Trophoblast cell (in vitro differentiated cells and primary cell): ENCODE measurements at regions not wholly inside any gene's neighbourhood (a gene's known extent, or its start where the extent isn't known, plus 50 kb on each side); places are given as distances from the start of the nearest gene placed in this dataset.

Experiments used
- DNase-seq, 2 donors: peaks; one replicate each; pipeline ENCODE4 v3.0.0-alpha.2; 2016
- H2AFZ ChIP-seq: 2 replicates; pipeline ENCODE4 v1.6.1; 2013; ENCODE audit warnings: low read length, moderate library complexity, mild to moderate bottlenecking; ENCODE audit not compliant: insufficient read depth, poor library complexity
- H2AK5ac ChIP-seq: 2 replicates; pipeline ENCODE4 v1.6.1; 2013; ENCODE audit warnings: mild to moderate bottlenecking, low read length
- H2BK120ac ChIP-seq: 2 replicates; pipeline ENCODE4 v1.6.1; 2013; ENCODE audit warnings: low read length, mild to moderate bottlenecking, moderate library complexity; ENCODE audit not compliant: insufficient read depth, poor library complexity
- H2BK12ac ChIP-seq: 2 replicates; pipeline ENCODE4 v1.6.1; 2013; ENCODE audit warnings: mild to moderate bottlenecking, low read length, moderate library complexity
- H2BK5ac ChIP-seq: 2 replicates; pipeline ENCODE4 v1.6.1; 2013; ENCODE audit warnings: low read length, low read depth, moderate library complexity, mild to moderate bottlenecking; ENCODE audit not compliant: poor library complexity
- H3K14ac ChIP-seq: 2 replicates; pipeline ENCODE4 v1.6.1; 2013; ENCODE audit warnings: mild to moderate bottlenecking, low read length
- H3K18ac ChIP-seq: 2 replicates; pipeline ENCODE4 v1.6.1; 2013; ENCODE audit warnings: mild to moderate bottlenecking, low read length
- H3K23ac ChIP-seq: 2 replicates; pipeline ENCODE4 v1.6.1; 2013; ENCODE audit warnings: low read length
- H3K27ac ChIP-seq: 2 replicates; pipeline ENCODE4 v1.5.1; 2013; ENCODE audit warnings: low read depth, mild to moderate bottlenecking, inconsistent platforms, low read length, moderate library complexity
- H3K27me3 ChIP-seq: 2 replicates; pipeline ENCODE4 v1.6.1; 2013; ENCODE audit warnings: inconsistent platforms, mild to moderate bottlenecking, low read length, moderate library complexity; ENCODE audit not compliant: insufficient read depth
- H3K36me3 ChIP-seq, 2 experiments: 1 replicate in 1 of 2; 2 replicates in 1 of 2; pipeline ENCODE4 v1.6.1; 2013; ENCODE audit warnings: low read length in 2 of 2, mild to moderate bottlenecking in 2 of 2, moderate library complexity in 1 of 2; ENCODE audit not compliant: insufficient read depth in 2 of 2, control insufficient read depth in 1 of 2
- H3K4ac ChIP-seq: 2 replicates; pipeline ENCODE4 v1.6.1; 2013; ENCODE audit warnings: low read depth, mild to moderate bottlenecking, low read length, moderate library complexity
- H3K4me1 ChIP-seq, 2 experiments: 1 replicate in 1 of 2; 2 replicates in 1 of 2; pipeline ENCODE4 v1.6.1; 2013; ENCODE audit warnings: low read length in 2 of 2, mild to moderate bottlenecking in 2 of 2, moderate library complexity in 1 of 2; ENCODE audit not compliant: insufficient read depth in 2 of 2, control insufficient read depth in 1 of 2
- H3K4me2 ChIP-seq: 2 replicates; pipeline ENCODE4 v1.6.1; 2013; ENCODE audit warnings: inconsistent platforms, mild to moderate bottlenecking, low read length, moderate library complexity
- H3K4me3 ChIP-seq: 2 replicates; pipeline ENCODE4 v1.5.1; 2013; ENCODE audit warnings: mild to moderate bottlenecking, low read depth, low read length, inconsistent platforms
- H3K79me1 ChIP-seq: one replicate; pipeline ENCODE4 v1.6.1; 2013; ENCODE audit warnings: low read length
- H3K79me2 ChIP-seq: 2 replicates; pipeline ENCODE4 v1.6.1; 2013; ENCODE audit warnings: low read length, mild to moderate bottlenecking; ENCODE audit not compliant: control insufficient read depth, insufficient read depth, poor library complexity
- H3K9ac ChIP-seq: 2 replicates; pipeline ENCODE4 v1.6.1; 2013; ENCODE audit warnings: mild to moderate bottlenecking, low read length
- H3K9me3 ChIP-seq: 2 replicates; pipeline ENCODE4 v1.6.1; 2013; ENCODE audit warnings: low read depth, mild to moderate bottlenecking, control low read depth, inconsistent platforms, low read length; ENCODE audit not compliant: insufficient read depth
- H4K12ac ChIP-seq: 2 replicates; pipeline ENCODE4 v1.6.1; 2013; ENCODE audit warnings: low read depth, mild to moderate bottlenecking, low read length, moderate library complexity
- H4K8ac ChIP-seq: 2 replicates; pipeline ENCODE4 v1.6.1; 2013; ENCODE audit warnings: low read depth, mild to moderate bottlenecking, low read length, moderate library complexity
- H4K91ac ChIP-seq: one replicate; pipeline ENCODE4 v1.6.1; 2013; ENCODE audit warnings: low read depth, mild to moderate bottlenecking, low read length, moderate library complexity
- WGBS: extraction: QIAGEN DNeasy Blood & Tissue Kit; methylation state at CpG from one replicate; pipeline ENCODE4 v1.1.7; 2013; ENCODE audit warnings: missing lambda C conversion rate; ENCODE audit not compliant: insufficient read length, insufficient coverage; ENCODE audit errors: extremely low coverage; 5-methylcytosine and 5-hydroxymethylcytosine counted together

GRCh38 chr4:173746424-173746823 lies 216.4 kb upstream of the HAND2 start:
- DNase-seq: no peak
- Histone ChIP-seq H3K4me2 (no peak overlapping the region), H2AFZ (no peak overlapping the region), H3K4me3 (no peak overlapping the region), H3K79me2 (no peaks in the 10 kb centered on the region), H2BK5ac (no peak overlapping the region), H2BK12ac (no peak overlapping the region), H4K12ac (no peak overlapping the region), H3K36me3 (no peaks in the 10 kb centered on the region), H4K8ac (no peak overlapping the region), H3K27me3 (no peaks in the 10 kb centered on the region), H3K4me1 (no peaks in the 10 kb centered on the region), H3K9ac (no peak overlapping the region), H2BK120ac (no peak overlapping the region), H3K23ac (no peak overlapping the region), H3K4ac (no peak overlapping the region), H3K27ac (no peak overlapping the region), H3K14ac (no peak overlapping the region), H3K9me3 (no peaks in the 10 kb centered on the region), H3K18ac (no peak overlapping the region), H3K79me1 (no peaks in the 10 kb centered on the region), H2AK5ac (no peak overlapping the region), H4K91ac (no peak overlapping the region)
- WGBS: no CpG with 5 or more reads among the region's 7 CpGs

GRCh38 chr4:173745765-173746164 lies 215.7 kb upstream of the HAND2 start:
- no peaks in the 10 kb centered on the region for H3K27me3 ChIP-seq
- H3K23ac ChIP-seq: no peak overlapping the region
- H3K36me3 ChIP-seq: no peaks in the 10 kb centered on the region
- no peak overlapping the region for H3K14ac ChIP-seq
- H4K12ac ChIP-seq: no peak overlapping the region
- no peaks in the 10 kb centered on the region for H3K79me1 ChIP-seq
- H2AK5ac ChIP-seq: no peak overlapping the region
- H3K4me1 ChIP-seq: no peaks in the 10 kb centered on the region
- no peak overlapping the region for H3K4me2 ChIP-seq
- H3K9me3 ChIP-seq: no peaks in the 10 kb centered on the region
- no peak overlapping the region for H2AFZ ChIP-seq
- no peak overlapping the region for H2BK120ac ChIP-seq
- no peak overlapping the region for H3K4me3 ChIP-seq
- H3K27ac ChIP-seq: no peak overlapping the region
- no peak overlapping the region for H3K9ac ChIP-seq
- no peak overlapping the region for H3K18ac ChIP-seq
- H4K91ac ChIP-seq: no peak overlapping the region
- H2BK5ac ChIP-seq: no peak overlapping the region
- H2BK12ac ChIP-seq: no peak overlapping the region
- H3K79me2 ChIP-seq: no peaks in the 10 kb centered on the region
- no peak overlapping the region for H4K8ac ChIP-seq
- no CpG with 5 or more reads among the region's 3 CpGs for WGBS
- H3K4ac ChIP-seq: no peak overlapping the region
- no peak for DNase-seq

GRCh38 chr4:173736840-173737239 lies 206.8 kb upstream of the HAND2 start:
- Histone ChIP-seq H4K12ac (no peak overlapping the region), H3K4me2 (no peak overlapping the region), H2BK120ac (no peak overlapping the region), H4K91ac (no peak overlapping the region), H3K4ac (no peak overlapping the region), H3K9me3 (no peaks in the 10 kb centered on the region), H2BK5ac (no peak overlapping the region), H3K27me3 (no peaks in the 10 kb centered on the region), H2BK12ac (no peak overlapping the region), H3K9ac (no peak overlapping the region), H3K14ac (no peak overlapping the region), H3K23ac (no peak overlapping the region), H3K79me1 (no peaks in the 10 kb centered on the region), H3K79me2 (no peaks in the 10 kb centered on the region), H2AFZ (no peak overlapping the region), H3K27ac (no peak overlapping the region), H3K36me3 (no peaks in the 10 kb centered on the region), H3K4me3 (no peak overlapping the region), H4K8ac (no peak overlapping the region), H2AK5ac (no peak overlapping the region), H3K4me1 (no peaks in the 10 kb centered on the region), H3K18ac (no peak overlapping the region)
- DNase-seq: no peak
- WGBS: no CpG with 5 or more reads among the region's 1 CpG

DNA sequence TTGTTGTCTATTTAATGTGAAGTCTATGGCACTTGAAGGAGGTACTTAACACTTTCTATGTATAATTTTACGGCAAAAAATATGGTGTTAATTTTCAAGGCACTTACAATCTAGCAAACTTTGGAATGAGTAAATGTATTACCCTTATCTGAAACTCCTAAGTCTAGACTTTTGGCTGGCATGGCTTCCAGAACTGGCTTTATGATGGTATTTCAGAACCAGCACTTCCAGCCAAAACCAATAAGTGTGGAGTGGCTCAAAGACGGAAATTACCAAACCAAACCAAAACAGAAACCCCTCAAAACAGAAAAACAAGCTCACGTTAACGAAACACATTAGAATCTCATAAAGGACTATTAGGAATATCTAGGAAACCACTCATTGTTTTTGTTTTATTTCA lies 205.6 kb upstream of the HAND2 start:
- Histone ChIP-seq H2BK5ac (no peak overlapping the region), H2BK12ac (no peak overlapping the region), H2AK5ac (no peak overlapping the region), H4K12ac (no peak overlapping the region), H4K91ac (no peak overlapping the region), H3K4me2 (no peak overlapping the region), H3K14ac (no peak overlapping the region), H3K4me3 (no peak overlapping the region), H3K79me1 (no peaks in the 10 kb centered on the region), H3K18ac (no peak overlapping the region), H2BK120ac (no peak overlapping the region), H3K79me2 (no peaks in the 10 kb centered on the region), H3K23ac (no peak overlapping the region), H3K36me3 (no peaks in the 10 kb centered on the region), H3K4me1 (no peaks in the 10 kb centered on the region), H4K8ac (no peak overlapping the region), H3K27ac (no peak overlapping the region), H3K9me3 (no peaks in the 10 kb centered on the region), H3K9ac (no peak overlapping the region), H3K4ac (no peak overlapping the region), H2AFZ (no peak overlapping the region), H3K27me3 (no peaks in the 10 kb centered on the region)
- no CpG with 5 or more reads among the region's 4 CpGs for WGBS
- no peak for DNase-seq
